NCI-H2196 treated with DMSO at 0.1 percent for 48 hours (cell line): ENCODE measurements at regions not wholly inside any gene's neighbourhood (a gene's known extent, or its start where the extent isn't known, plus 50 kb on each side); places are given as distances from the start of the nearest gene placed in this dataset.

Experiments
- DNase-seq: peaks from one replicate; lab custom pipeline; 2025; ENCODE audit not compliant: unreplicated experiment; lab: John Stamatoyannopoulos, UW

DNA sequence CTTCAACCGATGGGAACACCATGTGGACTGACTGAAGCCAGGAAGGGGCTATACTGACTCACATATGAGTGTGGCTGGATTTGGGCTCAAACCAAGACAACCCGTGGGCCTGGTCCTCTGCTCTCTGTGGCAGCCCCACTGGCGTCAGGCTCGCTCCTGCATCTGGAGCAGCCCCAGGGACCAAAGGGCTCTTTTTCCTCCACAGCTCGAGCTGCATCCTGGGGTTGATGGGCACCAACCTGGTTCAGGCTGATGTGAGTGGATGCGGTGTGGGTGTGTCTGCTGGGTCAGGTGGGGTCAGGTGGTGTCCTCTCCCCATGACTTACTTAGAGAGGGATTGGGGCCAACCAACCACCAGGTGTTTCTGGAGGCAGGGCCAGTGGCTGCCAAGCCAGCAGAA is 303.0 kb upstream of the AJAP1 start:
- no peak for DNase-seq

DNA sequence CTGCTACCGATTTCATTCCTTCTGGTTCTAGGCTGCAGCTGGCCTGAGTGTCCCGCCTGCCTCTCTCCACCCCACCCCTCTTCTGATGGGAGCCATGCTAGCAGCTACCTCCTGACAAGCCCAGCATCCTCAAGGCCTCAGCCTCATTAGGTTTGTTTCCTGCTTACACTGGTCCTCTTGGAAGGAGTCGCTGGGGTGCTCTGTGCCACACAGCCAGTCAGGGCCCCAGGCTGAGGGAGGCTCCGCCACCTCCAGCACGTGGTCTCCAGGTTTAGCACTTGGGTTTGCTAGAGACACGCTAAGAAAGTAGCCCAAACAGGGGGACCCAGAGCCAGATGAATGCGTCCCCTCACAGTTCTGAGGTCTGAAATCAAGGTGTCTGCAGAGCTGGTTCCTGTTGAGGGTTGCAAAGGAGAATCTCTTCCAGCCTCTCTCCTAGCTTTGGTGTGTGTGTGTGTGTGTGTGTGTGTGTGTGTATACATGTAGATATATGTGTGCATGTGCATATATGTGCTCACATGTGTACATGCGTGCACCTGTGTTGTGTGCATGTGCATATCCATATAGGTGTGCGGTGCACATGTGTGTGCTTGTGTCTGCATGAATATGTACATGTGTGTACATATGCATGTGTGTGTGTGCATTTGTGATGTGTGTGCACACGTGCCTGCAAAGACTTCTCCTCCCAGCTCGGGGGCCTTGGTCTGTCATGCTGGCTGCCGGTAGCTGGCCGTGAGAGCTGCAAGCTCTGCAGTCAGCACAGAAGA is 301.1 kb upstream of the AJAP1 start:
- no peak for DNase-seq

DNA sequence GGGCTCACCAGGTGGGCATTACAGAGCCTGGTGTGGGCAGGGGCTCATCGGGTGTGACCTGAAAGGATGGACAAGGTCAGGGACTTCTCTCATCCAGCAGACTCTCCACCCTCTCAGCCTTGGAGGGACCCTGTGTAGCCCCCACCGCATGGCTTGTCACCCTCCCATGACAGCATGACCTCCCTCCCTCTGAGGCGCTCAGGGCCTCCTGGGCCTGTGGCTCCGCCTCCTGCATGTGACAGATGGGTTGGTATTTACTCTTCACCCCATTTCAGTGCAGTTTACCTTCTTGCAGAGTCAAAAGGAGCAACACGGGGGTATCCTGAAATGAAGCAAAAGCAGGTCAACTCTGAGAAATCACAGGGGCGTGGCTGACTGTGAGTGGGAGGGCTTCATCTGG is 298.6 kb upstream of the AJAP1 start:
- DNase-seq, result no peak

- DNase-seq, result no peak
Observed at GRCh38 chr1:4362314-4363044, 291.9 kb upstream of the AJAP1 start.

DNA sequence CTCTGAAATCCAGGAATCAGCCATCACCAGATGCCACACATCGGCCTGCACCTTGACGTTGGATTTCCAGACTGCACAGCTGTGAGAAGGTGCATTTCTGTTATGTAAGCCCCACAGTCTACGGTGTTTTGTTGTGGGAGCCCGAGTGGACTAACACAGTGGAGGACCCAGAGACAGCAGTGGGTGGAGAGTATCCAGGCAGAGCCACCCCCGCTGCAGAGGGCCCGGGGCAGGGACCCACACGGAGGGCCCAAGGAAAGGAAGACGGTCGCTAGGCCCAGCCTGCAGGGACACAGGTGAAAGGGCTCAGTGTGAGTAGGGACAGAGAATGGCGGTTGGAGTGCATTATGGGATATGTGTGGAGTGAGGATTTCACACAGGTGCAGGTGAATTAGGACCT is 288.3 kb upstream of the AJAP1 start:
- DNase-seq, result no peak

GRCh38 chr1:4367230-4367777 is 287.1 kb upstream of the AJAP1 start:
- DNase-seq, result no peak

GRCh38 chr1:4369335-4369734 is 285.1 kb upstream of the AJAP1 start:
- no peak for DNase-seq

- no peak for DNase-seq
Observed at GRCh38 chr1:4371849-4372248, 282.6 kb upstream of the AJAP1 start.

GRCh38 chr1:4375812-4376211 is 278.6 kb upstream of the AJAP1 start:
- no peak for DNase-seq

- DNase-seq, result no peak
Observed at GRCh38 chr1:4379451-4380175, 274.8 kb upstream of the AJAP1 start.

DNA sequence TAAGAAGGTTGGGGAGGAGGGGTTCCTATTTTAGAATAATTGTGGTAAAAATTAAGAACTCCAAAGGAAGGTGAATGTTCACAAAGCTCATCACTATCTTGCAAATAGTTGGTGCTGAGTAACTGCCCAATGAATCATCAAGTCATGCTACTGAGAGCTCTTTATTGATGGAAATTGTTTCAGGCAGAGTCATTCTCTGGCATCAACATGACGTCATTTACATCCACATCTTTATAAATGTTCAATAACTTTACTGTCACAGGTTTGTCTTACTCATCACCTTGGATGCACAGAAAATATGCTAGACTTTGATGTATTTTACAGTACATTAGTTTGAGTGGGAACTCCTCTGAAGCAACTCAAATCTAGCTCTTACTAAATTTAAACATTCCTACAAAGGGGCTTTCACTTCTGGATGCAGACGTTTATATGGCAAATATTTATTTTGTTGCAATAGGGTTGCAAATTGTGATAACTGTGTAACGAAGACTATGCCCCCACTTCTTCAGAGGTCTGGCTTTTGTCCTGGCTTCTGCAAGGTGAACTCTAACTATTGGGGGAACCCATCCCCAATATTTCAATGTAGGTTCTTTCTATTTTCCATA is 273.7 kb upstream of the AJAP1 start:
- DNase-seq, result no peak

DNA sequence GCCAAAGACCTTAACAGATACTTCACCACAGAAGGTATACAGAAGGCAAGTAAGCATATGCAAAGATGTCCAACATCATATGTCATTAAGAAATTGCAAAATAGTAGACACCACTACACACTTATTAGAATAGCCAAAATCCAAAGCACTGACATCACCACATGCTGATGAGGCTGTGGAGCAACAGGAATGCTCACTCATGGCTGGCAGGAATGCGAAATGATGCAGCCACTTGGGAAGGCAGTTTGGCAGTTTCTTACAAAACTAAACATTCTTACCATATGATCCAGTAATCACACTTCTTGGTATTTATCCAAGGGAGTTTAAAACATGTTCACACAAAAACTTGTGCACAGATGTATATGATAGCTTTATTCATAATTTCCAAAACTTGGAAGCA is 261.2 kb upstream of the AJAP1 start:
- no peak for DNase-seq

DNA sequence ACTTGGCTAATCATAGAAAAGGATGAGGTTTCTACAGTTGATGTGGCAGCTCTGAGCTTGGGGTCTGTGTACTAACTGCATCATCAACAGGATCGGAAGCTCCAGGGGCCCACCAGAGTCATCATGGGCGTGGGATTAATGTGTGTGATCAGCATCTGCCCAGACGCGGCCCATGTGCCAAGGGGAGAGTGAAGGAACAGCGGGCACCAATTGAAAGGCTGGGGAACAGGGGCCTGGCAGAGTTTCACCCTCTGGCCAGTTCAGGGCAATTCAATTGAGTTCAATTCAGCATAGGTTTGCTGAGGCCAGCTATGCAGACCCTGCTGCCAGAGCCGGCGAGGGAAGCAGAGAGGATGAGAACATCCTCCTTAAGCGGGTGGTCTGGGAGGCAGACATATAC is 260.0 kb upstream of the AJAP1 start:
- DNase-seq, result no peak

DNA sequence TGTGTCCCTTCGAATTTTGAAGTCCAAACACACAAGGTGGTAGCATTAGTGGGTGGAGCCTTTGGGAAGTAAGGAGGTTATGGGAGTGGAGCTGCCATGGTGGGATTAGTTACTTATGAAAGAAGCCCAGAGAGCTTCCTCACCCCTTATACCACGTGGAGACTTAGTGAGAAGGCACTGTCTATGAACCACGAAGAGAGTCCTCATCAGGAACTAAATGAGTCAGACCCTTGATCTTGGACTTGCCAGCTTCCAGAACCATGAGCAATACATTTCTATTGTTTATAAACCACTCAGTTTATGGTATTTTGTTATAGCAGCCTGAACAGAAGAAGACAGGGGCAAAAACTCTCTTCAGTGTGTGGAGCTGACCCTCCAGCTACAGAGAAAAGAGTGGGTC is 259.3 kb upstream of the AJAP1 start:
- no peak for DNase-seq

DNA sequence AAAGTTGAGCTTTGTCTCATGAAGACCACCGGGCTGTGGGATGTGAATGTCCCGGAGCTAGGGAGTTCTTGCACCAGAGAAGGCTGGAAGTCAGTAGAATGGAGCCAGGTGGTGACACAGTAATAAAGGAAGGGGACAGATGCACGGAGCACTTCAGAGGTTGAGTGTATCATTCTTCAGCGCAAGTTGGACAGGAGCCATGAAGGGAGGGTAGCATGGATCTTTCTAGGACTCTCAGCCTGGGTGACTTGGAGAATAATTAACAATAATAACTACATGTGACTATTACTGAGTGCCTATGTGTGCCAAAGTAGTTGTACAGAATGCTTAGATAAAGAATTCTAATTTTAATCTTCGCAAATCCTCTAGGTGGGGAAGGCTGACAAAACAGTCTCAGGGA is 258.7 kb upstream of the AJAP1 start:
- DNase-seq, result no peak

DNA sequence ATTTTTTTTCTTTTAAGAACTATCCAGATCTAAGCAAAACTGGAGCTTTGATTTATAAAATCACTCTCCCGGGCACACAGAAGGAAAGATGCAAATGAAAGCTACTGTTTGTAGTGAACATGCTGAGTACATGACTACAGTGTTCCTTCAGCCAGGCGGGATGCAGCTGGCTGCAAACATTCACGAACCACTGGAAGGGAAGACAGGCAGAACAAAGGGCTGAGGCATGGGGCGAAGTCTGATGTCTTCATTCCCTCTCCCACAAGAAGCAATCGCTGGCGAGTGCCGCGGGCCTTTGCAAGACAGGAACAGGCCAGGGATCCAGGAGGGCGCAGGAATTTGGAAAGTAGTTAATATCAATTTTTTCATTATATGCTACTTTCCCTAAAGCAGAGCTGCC is 257.9 kb upstream of the AJAP1 start:
- no peak for DNase-seq

- peak; percentile 36 for DNase-seq
Observed at GRCh38 chr1:4397196-4397595, 257.2 kb upstream of the AJAP1 start.

DNA sequence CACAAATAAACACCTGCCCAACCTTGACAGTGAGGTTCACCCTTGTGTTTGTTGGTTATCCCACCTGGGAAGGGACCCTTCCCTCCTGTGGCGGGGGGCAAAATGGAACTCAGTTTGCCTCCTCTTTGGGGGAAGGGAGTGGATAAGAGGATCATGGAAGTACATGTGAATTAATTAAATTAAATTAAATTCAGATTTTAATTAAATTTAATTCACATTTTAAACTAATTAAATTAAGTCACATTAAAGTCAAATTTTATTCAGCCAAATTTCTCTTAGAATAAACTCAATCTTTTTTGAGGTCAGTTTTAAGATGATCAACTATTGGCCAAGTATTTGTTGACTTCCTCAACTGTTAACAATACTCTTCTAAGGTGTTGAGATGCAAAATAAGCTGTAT is 252.4 kb upstream of the AJAP1 start:
- DNase-seq, result no peak

- DNase-seq, result no peak
Observed at GRCh38 chr1:4404854-4405590, 249.4 kb upstream of the AJAP1 start.

DNA sequence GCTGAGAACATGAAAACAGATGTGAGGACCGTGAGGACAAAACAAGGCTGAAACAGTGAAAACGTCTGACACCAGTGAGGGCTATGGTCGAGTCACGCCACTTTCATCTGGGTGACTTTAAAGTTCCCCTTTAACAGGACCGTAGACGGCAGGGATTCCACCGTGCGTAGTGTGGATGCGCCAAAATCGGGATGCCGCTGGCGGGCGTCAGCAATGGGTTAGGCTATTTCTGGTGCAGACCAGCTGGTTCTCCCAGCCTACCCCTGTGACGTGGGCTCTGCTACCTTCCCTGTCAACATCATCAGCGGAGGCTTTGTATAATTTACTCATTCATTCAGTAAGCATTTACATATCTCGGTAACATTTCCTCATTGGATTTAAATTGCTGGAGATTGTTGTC is 246.6 kb upstream of the AJAP1 start:
- no peak for DNase-seq

DNA sequence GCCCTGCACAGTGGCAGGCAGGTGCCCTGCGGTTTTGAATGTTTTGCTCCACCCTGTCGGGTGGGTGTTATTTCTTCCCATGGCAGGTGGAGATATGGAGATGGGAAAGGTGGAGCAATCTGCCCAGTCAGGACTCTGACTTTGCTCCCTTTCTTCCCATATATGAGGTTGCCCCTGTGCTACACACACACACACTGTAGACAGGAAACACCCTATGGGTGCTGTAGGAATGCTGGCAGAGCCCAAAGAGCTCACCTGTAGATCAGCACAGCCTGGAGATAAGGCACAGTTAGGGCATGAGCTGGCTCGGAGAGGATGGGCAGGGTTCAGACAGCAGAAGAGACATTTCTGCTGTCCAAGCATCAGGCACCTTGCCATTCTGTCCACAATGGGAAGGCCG is 246.0 kb upstream of the AJAP1 start:
- DNase-seq, result no peak
